ENCODE measurements at regions not wholly inside any gene's neighbourhood (a gene's known extent, or its start where the extent isn't known, plus 50 kb on each side); places are given as distances from the start of the nearest gene placed in this dataset.

DNA sequence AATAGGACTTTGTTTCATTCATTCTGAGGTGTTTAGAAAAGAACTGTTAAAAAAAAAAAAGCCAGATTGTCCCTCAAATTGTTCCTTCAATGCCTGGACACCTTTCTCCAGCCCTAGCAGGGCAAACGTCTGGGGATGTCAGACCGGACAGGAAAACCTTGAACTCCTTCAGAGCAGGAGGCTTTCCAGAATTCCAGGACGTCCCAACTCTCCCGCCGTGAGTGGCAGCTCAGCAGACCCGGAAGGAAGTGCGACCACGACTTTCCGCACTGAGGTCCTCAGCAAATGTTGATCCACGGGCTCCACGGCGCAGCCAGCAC is 139.1 kb downstream of the DLL1 start:
- Histone ChIP-seq H3F3A (replicated peaks; ENCODE audit: low read depth) (no peaks in the 10 kb centered on the region), H3K9me2 (ENCODE audit: insufficient read depth) (no peaks in the 10 kb centered on the region), H3K4me1 (ENCODE audit: insufficient read depth) (no peaks in the 10 kb centered on the region; the same call in 1 of the 2 replicates), H3K4me2 (no peak overlapping the region), H3K36me3 (ENCODE audit: insufficient read depth) (no peaks in the 10 kb centered on the region), H3K79me2 (replicated peaks; ENCODE audit: insufficient read depth) (no peaks in the 10 kb centered on the region), H3K27ac (ENCODE audit: low read depth) (no peak overlapping the region), H3K4me3 (no peak overlapping the region), H2AFZ (peak overlapping the region; percentile 76; the same call in 1 of the 2 replicates), H4K20me1 (replicated peaks; ENCODE audit: insufficient read depth) (no peaks in the 10 kb centered on the region), H3K27me3 (ENCODE audit: insufficient read depth) (no peaks in the 10 kb centered on the region)
- Mint-ChIP-seq H3K36me3 (ENCODE audit: low read depth) (no peaks in the 10 kb centered on the region; the same call in 2 of the 3 replicates), H3K4me1 (peaks cover 33% of the 10 kb centered on the region), H3K9me3 (no peaks in the 10 kb centered on the region), H3K4me3 (no peak overlapping the region), H3K27ac (no peak overlapping the region; the same call in 1 of the 2 replicates), H3K27me3 (ENCODE audit: insufficient read depth, low read depth, poor library complexity) (peaks cover 18% of the 10 kb centered on the region)
- no peak for ATAC-seq
- TF ChIP-seq, protein P1, sequence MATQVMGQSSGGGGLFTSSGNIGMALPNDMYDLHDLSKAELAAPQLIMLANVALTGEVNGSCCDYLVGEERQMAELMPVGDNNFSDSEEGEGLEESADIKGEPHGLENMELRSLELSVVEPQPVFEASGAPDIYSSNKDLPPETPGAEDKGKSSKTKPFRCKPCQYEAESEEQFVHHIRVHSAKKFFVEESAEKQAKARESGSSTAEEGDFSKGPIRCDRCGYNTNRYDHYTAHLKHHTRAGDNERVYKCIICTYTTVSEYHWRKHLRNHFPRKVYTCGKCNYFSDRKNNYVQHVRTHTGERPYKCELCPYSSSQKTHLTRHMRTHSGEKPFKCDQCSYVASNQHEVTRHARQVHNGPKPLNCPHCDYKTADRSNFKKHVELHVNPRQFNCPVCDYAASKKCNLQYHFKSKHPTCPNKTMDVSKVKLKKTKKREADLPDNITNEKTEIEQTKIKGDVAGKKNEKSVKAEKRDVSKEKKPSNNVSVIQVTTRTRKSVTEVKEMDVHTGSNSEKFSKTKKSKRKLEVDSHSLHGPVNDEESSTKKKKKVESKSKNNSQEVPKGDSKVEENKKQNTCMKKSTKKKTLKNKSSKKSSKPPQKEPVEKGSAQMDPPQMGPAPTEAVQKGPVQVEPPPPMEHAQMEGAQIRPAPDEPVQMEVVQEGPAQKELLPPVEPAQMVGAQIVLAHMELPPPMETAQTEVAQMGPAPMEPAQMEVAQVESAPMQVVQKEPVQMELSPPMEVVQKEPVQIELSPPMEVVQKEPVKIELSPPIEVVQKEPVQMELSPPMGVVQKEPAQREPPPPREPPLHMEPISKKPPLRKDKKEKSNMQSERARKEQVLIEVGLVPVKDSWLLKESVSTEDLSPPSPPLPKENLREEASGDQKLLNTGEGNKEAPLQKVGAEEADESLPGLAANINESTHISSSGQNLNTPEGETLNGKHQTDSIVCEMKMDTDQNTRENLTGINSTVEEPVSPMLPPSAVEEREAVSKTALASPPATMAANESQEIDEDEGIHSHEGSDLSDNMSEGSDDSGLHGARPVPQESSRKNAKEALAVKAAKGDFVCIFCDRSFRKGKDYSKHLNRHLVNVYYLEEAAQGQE (IDR thresholded peaks at IDR 0.05; ENCODE audit: unreplicated experiment), result no peak
- TF ChIP-seq, protein P2, sequence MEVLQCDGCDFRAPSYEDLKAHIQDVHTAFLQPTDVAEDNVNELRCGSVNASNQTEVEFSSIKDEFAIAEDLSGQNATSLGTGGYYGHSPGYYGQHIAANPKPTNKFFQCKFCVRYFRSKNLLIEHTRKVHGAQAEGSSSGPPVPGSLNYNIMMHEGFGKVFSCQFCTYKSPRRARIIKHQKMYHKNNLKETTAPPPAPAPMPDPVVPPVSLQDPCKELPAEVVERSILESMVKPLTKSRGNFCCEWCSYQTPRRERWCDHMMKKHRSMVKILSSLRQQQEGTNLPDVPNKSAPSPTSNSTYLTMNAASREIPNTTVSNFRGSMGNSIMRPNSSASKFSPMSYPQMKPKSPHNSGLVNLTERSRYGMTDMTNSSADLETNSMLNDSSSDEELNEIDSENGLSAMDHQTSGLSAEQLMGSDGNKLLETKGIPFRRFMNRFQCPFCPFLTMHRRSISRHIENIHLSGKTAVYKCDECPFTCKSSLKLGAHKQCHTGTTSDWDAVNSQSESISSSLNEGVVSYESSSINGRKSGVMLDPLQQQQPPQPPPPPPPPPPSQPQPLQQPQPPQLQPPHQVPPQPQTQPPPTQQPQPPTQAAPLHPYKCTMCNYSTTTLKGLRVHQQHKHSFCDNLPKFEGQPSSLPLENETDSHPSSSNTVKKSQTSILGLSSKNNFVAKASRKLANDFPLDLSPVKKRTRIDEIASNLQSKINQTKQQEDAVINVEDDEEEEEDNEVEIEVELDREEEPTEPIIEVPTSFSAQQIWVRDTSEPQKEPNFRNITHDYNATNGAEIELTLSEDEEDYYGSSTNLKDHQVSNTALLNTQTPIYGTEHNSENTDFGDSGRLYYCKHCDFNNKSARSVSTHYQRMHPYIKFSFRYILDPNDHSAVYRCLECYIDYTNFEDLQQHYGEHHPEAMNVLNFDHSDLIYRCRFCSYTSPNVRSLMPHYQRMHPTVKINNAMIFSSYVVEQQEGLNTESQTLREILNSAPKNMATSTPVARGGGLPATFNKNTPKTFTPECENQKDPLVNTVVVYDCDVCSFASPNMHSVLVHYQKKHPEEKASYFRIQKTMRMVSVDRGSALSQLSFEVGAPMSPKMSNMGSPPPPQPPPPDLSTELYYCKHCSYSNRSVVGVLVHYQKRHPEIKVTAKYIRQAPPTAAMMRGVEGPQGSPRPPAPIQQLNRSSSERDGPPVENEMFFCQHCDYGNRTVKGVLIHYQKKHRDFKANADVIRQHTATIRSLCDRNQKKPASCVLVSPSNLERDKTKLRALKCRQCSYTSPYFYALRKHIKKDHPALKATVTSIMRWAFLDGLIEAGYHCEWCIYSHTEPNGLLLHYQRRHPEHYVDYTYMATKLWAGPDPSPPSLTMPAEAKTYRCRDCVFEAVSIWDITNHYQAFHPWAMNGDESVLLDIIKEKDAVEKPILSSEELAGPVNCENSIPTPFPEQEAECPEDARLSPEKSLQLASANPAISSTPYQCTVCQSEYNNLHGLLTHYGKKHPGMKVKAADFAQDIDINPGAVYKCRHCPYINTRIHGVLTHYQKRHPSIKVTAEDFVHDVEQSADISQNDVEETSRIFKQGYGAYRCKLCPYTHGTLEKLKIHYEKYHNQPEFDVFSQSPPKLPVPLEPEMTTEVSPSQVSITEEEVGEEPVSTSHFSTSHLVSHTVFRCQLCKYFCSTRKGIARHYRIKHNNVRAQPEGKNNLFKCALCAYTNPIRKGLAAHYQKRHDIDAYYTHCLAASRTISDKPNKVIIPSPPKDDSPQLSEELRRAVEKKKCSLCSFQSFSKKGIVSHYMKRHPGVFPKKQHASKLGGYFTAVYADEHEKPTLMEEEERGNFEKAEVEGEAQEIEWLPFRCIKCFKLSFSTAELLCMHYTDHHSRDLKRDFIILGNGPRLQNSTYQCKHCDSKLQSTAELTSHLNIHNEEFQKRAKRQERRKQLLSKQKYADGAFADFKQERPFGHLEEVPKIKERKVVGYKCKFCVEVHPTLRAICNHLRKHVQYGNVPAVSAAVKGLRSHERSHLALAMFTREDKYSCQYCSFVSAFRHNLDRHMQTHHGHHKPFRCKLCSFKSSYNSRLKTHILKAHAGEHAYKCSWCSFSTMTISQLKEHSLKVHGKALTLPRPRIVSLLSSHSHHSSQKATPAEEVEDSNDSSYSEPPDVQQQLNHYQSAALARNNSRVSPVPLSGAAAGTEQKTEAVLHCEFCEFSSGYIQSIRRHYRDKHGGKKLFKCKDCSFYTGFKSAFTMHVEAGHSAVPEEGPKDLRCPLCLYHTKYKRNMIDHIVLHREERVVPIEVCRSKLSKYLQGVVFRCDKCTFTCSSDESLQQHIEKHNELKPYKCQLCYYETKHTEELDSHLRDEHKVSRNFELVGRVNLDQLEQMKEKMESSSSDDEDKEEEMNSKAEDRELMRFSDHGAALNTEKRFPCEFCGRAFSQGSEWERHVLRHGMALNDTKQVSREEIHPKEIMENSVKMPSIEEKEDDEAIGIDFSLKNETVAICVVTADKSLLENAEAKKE (CRISPR knock-in tag; IDR thresholded peaks at IDR 0.05), result no peak
- TF ChIP-seq, protein P3, sequence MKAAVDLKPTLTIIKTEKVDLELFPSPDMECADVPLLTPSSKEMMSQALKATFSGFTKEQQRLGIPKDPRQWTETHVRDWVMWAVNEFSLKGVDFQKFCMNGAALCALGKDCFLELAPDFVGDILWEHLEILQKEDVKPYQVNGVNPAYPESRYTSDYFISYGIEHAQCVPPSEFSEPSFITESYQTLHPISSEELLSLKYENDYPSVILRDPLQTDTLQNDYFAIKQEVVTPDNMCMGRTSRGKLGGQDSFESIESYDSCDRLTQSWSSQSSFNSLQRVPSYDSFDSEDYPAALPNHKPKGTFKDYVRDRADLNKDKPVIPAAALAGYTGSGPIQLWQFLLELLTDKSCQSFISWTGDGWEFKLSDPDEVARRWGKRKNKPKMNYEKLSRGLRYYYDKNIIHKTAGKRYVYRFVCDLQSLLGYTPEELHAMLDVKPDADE (IDR thresholded peaks at IDR 0.05), result no peak
- TF ChIP-seq ZNF114 (CRISPR knock-in tag; IDR thresholded peaks at IDR 0.05) (no peak), EZH2 (IDR thresholded peaks at IDR 0.05; ENCODE audit: low read depth, unreplicated experiment) (no peak), ZNF331 (CRISPR knock-in tag; IDR thresholded peaks at IDR 0.05; ENCODE audit: low read depth) (no peak), JUNB (IDR thresholded peaks at IDR 0.05; ENCODE audit: unreplicated experiment) (no peak), NANOG (IDR thresholded peaks at IDR 0.05; ENCODE audit: borderline replicate concordance) (no peak), STAT1 (IDR thresholded peaks at IDR 0.05; ENCODE audit: unreplicated experiment) (no peak), EZH2phosphoT487 (IDR thresholded peaks at IDR 0.05; ENCODE audit: unreplicated experiment) (no peak), POLR2AphosphoS5 (IDR thresholded peaks at IDR 0.05; ENCODE audit: low read depth) (no peak), CREB1 (CRISPR knock-in tag; IDR thresholded peaks at IDR 0.05; ENCODE audit: low read depth) (no peak)
- TF ChIP-seq, protein P4, sequence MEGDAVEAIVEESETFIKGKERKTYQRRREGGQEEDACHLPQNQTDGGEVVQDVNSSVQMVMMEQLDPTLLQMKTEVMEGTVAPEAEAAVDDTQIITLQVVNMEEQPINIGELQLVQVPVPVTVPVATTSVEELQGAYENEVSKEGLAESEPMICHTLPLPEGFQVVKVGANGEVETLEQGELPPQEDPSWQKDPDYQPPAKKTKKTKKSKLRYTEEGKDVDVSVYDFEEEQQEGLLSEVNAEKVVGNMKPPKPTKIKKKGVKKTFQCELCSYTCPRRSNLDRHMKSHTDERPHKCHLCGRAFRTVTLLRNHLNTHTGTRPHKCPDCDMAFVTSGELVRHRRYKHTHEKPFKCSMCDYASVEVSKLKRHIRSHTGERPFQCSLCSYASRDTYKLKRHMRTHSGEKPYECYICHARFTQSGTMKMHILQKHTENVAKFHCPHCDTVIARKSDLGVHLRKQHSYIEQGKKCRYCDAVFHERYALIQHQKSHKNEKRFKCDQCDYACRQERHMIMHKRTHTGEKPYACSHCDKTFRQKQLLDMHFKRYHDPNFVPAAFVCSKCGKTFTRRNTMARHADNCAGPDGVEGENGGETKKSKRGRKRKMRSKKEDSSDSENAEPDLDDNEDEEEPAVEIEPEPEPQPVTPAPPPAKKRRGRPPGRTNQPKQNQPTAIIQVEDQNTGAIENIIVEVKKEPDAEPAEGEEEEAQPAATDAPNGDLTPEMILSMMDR (conservative IDR thresholded peaks at IDR 0.05; ENCODE audit: low read depth in 2 of 2), result no peak
- no peak for DNase-seq (ENCODE audit: low spot score)

Data from GM23338 (cell line).